Large intestine (tissue), 3 donors: ENCODE measurements at regions not wholly inside any gene's neighbourhood (a gene's known extent, or its start where the extent isn't known, plus 50 kb on each side); places are given as distances from the start of the nearest gene placed in this dataset.

Experiments
- DNase-seq, 2 donors: peaks; one replicate each; pipeline versions ENCODE4 v3.0.0 to v3.0.0-alpha.2; 2013
- H3K27ac ChIP-seq: one replicate; pipeline ENCODE4 v1.5.1; 2013; ENCODE audit warnings: low read length
- H3K27me3 ChIP-seq: 2 replicates; pipeline ENCODE4 v1.6.1; 2013; ENCODE audit warnings: low read length; ENCODE audit not compliant: control insufficient read depth, insufficient read depth
- H3K36me3 ChIP-seq: 2 replicates; pipeline ENCODE4 v1.6.1; 2013; ENCODE audit warnings: low read length; ENCODE audit not compliant: control insufficient read depth, insufficient read depth
- H3K4me1 ChIP-seq: one replicate; pipeline ENCODE4 v1.6.1; 2013; ENCODE audit warnings: low read length; ENCODE audit not compliant: control insufficient read depth, insufficient read depth
- H3K4me3 ChIP-seq: one replicate; pipeline ENCODE4 v1.5.1; 2013; ENCODE audit warnings: low read length
- H3K9me3 ChIP-seq: one replicate; pipeline ENCODE4 v1.6.1; 2013; ENCODE audit warnings: mild to moderate bottlenecking, low read depth, low read length, moderate library complexity; ENCODE audit not compliant: control insufficient read depth
- WGBS: methylation state at CpG from one replicate; pipeline ENCODE4 v1.1.5; 2013; ENCODE audit warnings: low lambda C conversion rate; ENCODE audit not compliant: insufficient coverage; 5-methylcytosine and 5-hydroxymethylcytosine counted together

GRCh38 chr16:86902656-86903001 lies 324.3 kb downstream of the FOXL1 start:
- H3K27ac ChIP-seq, result no peak overlapping the region
- H3K4me1 ChIP-seq, result no peaks in the 10 kb centered on the region
- no peak for DNase-seq
- peaks cover 20% of the 10 kb centered on the region for H3K27me3 ChIP-seq
- no peak overlapping the region for H3K4me3 ChIP-seq
- no peaks in the 10 kb centered on the region for H3K9me3 ChIP-seq
- no peaks in the 10 kb centered on the region for H3K36me3 ChIP-seq
- no CpG with 5 or more reads among the region's 4 CpGs for WGBS

DNA sequence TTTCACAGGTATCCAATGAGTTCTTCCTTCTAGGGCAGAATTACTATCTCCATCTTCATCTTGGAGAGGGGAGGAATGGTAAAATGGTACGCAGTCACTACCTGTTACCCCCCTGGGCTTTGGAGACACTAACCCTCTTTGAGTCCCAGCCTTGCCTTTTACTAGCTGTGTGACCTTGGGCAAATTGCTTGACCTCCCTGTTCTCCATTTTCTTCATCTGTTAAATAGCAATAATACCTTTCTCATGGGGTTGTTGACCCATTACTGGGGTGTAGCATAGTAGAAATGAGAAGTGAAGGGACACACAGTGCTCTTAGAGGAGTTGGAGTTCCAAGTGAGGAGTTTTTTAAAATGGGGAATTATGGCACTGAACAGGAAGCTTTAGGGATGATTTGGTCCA lies 324.7 kb downstream of the FOXL1 start:
- no peak overlapping the region for H3K4me3 ChIP-seq

GRCh38 chr16:86905302-86905701 lies 327.0 kb downstream of the FOXL1 start:
- Histone ChIP-seq H3K27ac (no peak overlapping the region), H3K4me1 (no peaks in the 10 kb centered on the region), H3K9me3 (no peaks in the 10 kb centered on the region), H3K36me3 (no peaks in the 10 kb centered on the region), H3K27me3 (peaks cover 26% of the 10 kb centered on the region), H3K4me3 (no peak overlapping the region)
- 100% methylated on average over 1 of the region's 9 CpGs for WGBS
- no peak for DNase-seq

More for the DNA sequence above, 324.7 kb downstream of the FOXL1 start:
- Histone ChIP-seq H3K27ac (no peak overlapping the region), H3K9me3 (no peaks in the 10 kb centered on the region), H3K27me3 (peaks cover 25% of the 10 kb centered on the region), H3K4me1 (no peaks in the 10 kb centered on the region), H3K36me3 (no peaks in the 10 kb centered on the region)
- WGBS, result no CpG with 5 or more reads among the region's 1 CpG
- no peak for DNase-seq

GRCh38 chr16:86906623-86907022 lies 328.3 kb downstream of the FOXL1 start:
- H3K36me3 ChIP-seq, result no peaks in the 10 kb centered on the region
- H3K4me1 ChIP-seq, result no peaks in the 10 kb centered on the region
- H3K27ac ChIP-seq, result no peak overlapping the region
- H3K4me3 ChIP-seq, result no peak overlapping the region
- no peak for DNase-seq
- 80% methylated on average over 1 of the region's 14 CpGs for WGBS
- H3K27me3 ChIP-seq, result peaks cover 26% of the 10 kb centered on the region
- no peaks in the 10 kb centered on the region for H3K9me3 ChIP-seq

DNA sequence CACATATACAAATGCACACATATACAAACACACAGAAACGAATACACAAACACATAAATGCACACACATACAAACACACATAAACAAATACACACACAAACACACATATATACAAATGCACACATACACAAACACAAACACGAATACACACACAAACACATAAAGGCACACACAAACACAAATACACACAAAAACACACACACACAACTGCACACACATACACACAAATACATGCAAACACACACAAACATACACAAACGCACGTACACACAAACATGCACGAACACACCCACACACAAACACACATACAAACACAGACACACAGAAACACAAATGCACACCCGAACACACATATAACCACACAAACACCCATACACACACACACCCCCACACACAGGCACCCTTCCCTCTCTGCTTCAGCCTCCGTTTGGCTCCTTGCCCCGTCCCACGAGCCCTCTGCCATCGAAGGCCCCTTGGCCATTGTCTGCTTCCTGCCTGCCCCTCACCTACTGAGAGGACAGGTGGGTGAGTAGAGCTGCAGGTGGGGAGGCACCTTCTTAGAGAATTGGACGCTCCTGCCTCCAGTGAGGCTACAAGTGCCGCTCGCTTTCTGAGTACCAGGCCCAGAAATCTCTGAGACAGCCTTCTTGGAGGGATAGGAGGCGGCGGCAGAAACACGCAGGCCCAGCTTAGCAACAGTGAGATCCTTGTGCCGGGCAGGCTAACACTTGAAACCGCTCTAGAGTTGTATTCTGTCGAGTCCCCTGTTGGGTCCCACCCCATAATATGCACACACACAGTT lies 331.2 kb downstream of the FOXL1 start:
- Histone ChIP-seq H3K4me1 (no peaks in the 10 kb centered on the region), H3K9me3 (no peaks in the 10 kb centered on the region), H3K36me3 (no peaks in the 10 kb centered on the region), H3K4me3 (no peak overlapping the region), H3K27ac (no peak overlapping the region), H3K27me3 (peaks cover 19% of the 10 kb centered on the region)
- WGBS, result 60% methylated on average over 2 of the region's 19 CpGs
- no peak for DNase-seq

DNA sequence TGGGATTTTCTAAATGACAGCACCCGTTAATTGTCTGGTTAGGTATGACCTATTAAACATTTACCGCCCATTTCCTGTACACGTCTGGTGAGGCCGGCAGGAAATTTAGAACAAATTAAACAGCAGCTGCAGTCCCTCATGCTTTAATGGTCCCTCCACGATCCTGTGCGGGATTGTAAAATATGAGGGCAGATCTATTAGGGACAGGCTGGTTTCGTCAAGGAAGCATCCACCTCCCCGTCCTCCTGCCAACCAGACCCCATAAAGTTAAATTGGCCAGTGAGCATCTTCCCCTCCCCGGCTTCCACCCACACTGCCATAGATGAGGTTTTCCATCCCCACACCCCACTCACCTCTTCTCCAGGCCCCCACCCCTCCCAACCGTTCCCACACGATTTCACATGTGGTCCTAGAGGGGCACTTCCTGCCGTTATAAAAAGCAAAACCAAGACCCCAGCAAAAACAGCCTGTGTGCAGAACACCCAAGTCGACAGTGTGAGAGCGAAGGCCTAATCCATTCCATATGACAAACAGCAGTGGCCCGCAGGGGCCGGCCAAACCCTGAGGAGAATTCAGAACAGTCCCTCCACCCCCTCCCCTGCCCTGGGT lies 331.9 kb downstream of the FOXL1 start:
- Histone ChIP-seq H3K27me3 (peaks cover 18% of the 10 kb centered on the region), H3K4me1 (no peaks in the 10 kb centered on the region)
- DNase-seq, result no peak

GRCh38 chr16:86911437-86911958 lies 333.1 kb downstream of the FOXL1 start:
- no peaks in the 10 kb centered on the region for H3K36me3 ChIP-seq
- H3K27me3 ChIP-seq, result peaks cover 13% of the 10 kb centered on the region
- no peak overlapping the region for H3K4me3 ChIP-seq
- H3K4me1 ChIP-seq, result no peaks in the 10 kb centered on the region
- no peaks in the 10 kb centered on the region for H3K9me3 ChIP-seq
- no CpG with 5 or more reads among the region's 4 CpGs for WGBS
- H3K27ac ChIP-seq, result no peak overlapping the region
- no peak for DNase-seq

More for the DNA sequence above, 331.9 kb downstream of the FOXL1 start:
- H3K4me3 ChIP-seq, result no peak overlapping the region
- 60% methylated on average over 2 of the region's 16 CpGs for WGBS
- H3K36me3 ChIP-seq, result no peaks in the 10 kb centered on the region
- H3K27ac ChIP-seq, result no peak overlapping the region
- no peaks in the 10 kb centered on the region for H3K9me3 ChIP-seq

DNA sequence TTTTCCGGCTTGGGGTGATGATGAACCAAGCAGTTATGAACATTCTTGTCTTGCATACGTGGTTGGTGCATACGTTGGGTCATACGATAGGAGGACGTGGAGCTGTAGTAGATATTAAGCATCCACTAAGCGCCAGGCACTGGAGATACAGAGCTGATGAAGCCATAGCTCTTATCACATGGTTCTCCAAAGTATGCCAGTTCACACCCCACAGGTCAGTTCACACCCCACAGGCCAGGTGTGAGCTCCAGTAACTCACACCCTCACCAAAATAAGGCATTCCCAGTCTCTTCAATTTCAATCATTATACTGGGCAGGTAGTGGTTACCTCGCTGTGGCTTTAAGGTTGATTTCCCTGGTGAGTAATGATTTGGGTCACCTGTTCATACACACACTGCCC lies 335.5 kb downstream of the FOXL1 start:
- H3K36me3 ChIP-seq, result no peaks in the 10 kb centered on the region
- WGBS, result no CpG with 5 or more reads among the region's 7 CpGs
- no peaks in the 10 kb centered on the region for H3K9me3 ChIP-seq
- H3K27ac ChIP-seq, result no peak overlapping the region
- H3K4me1 ChIP-seq, result no peaks in the 10 kb centered on the region
- peaks cover 2% of the 10 kb centered on the region for H3K27me3 ChIP-seq
- DNase-seq, result no peak
- H3K4me3 ChIP-seq, result no peak overlapping the region

DNA sequence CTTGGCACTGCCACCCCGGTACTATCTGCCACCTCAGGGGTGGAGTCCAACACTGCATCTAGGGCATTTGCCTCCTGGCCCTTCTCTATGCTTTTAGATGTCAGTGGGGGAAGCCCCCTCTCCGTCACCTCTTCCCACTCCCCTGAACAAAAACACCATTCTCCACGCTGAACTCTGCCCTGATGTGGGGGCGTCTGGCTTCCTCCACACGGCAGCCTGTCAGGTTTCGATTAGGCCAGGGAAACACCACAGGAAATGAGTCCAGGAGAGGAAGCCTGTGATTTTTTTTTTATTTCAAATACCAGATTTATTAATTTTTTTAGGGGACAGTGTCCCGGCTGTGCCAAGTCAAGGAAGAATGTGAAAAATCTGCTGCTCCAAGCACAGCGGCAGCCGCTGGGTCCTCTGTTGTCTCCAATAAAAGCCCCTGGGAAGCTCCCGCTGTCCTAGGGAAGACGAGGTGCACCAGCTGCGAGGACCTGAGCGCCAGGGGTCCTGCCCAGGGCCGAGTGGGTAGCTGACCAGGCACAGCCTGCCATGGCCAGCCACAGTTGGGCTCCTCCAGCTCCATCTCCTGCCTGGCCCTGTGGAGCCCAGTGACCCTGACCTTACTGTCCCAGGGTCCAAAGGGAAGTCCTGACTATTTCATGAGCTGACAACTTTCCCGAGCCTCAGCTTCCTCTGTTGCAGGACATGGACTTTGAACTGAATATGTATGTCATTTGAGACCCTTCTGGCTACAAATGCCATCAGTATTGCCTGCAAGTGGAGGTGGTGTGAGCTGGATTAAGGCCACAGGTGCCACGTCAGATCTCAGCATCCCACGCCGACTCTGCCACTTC lies 336.7 kb downstream of the FOXL1 start:
- no CpG with 5 or more reads among the region's 18 CpGs for WGBS
- peaks cover 11% of the 10 kb centered on the region for H3K27me3 ChIP-seq
- H3K4me1 ChIP-seq, result peaks cover 4% of the 10 kb centered on the region
- no peak overlapping the region for H3K27ac ChIP-seq
- no peak for DNase-seq
- no peak overlapping the region for H3K4me3 ChIP-seq
- no peaks in the 10 kb centered on the region for H3K9me3 ChIP-seq
- H3K36me3 ChIP-seq, result no peaks in the 10 kb centered on the region
